ENCODE measurements at regions not wholly inside any gene's neighbourhood (a gene's known extent, or its start where the extent isn't known, plus 50 kb on each side); places are given as distances from the start of the nearest gene placed in this dataset.

GRCh38 chr17:33977729-33978514 lies 277.2 kb upstream of the CCL2 start:
- DNase-seq = no peak
- TF ChIP-seq POLR2A (IDR thresholded peaks at IDR 0.05) (no peak), CTCF (IDR thresholded peaks at IDR 0.05) (no peak)
- Histone ChIP-seq H3K36me3 (no peaks in the 10 kb centered on the region), H3K4me1 (no peaks in the 10 kb centered on the region), H3K4me3 (no peak overlapping the region), H3K27me3 (no peaks in the 10 kb centered on the region), H3K27ac (no peak overlapping the region), H3K9me3 (no peaks in the 10 kb centered on the region)

- Histone ChIP-seq H3K4me1 (no peaks in the 10 kb centered on the region), H3K27ac (no peak overlapping the region), H3K9me3 (no peaks in the 10 kb centered on the region), H3K27me3 (no peaks in the 10 kb centered on the region), H3K36me3 (no peaks in the 10 kb centered on the region), H3K4me3 (no peak overlapping the region)
- no peak for DNase-seq
- TF ChIP-seq POLR2A (IDR thresholded peaks at IDR 0.05) (no peak), CTCF (IDR thresholded peaks at IDR 0.05) (no peak)
Observed at GRCh38 chr17:33978889-33979288, 276.2 kb upstream of the CCL2 start.

GRCh38 chr17:33980193-33980592 lies 274.9 kb upstream of the CCL2 start:
- no peak overlapping the region for H3K27ac ChIP-seq
- H3K27me3 ChIP-seq = no peaks in the 10 kb centered on the region
- H3K4me1 ChIP-seq = no peaks in the 10 kb centered on the region
- H3K9me3 ChIP-seq = no peaks in the 10 kb centered on the region
- no peak for DNase-seq
- no peak overlapping the region for H3K4me3 ChIP-seq
- TF ChIP-seq CTCF (IDR thresholded peaks at IDR 0.05) (no peak), POLR2A (IDR thresholded peaks at IDR 0.05) (no peak)
- H3K36me3 ChIP-seq = no peaks in the 10 kb centered on the region

- H3K4me1 ChIP-seq = no peaks in the 10 kb centered on the region
- TF ChIP-seq CTCF (IDR thresholded peaks at IDR 0.05) (no peak), POLR2A (IDR thresholded peaks at IDR 0.05) (no peak)
- H3K27me3 ChIP-seq = no peaks in the 10 kb centered on the region
- H3K27ac ChIP-seq = no peak overlapping the region
- H3K36me3 ChIP-seq = no peaks in the 10 kb centered on the region
- no peak for DNase-seq
- H3K4me3 ChIP-seq = no peak overlapping the region
- H3K9me3 ChIP-seq = no peaks in the 10 kb centered on the region
Observed at GRCh38 chr17:33981711-33982601, 273.1 kb upstream of the CCL2 start.

- H3K27me3 ChIP-seq = no peaks in the 10 kb centered on the region
- no peak for TF ChIP-seq POLR2A (IDR thresholded peaks at IDR 0.05)
- no peak for TF ChIP-seq CTCF (IDR thresholded peaks at IDR 0.05)
- no peaks in the 10 kb centered on the region for H3K4me1 ChIP-seq
- no peak for DNase-seq
- H3K27ac ChIP-seq = no peak overlapping the region
- H3K9me3 ChIP-seq = no peaks in the 10 kb centered on the region
- H3K36me3 ChIP-seq = no peaks in the 10 kb centered on the region
- H3K4me3 ChIP-seq = no peak overlapping the region
Observed at GRCh38 chr17:33982909-33983308, 272.2 kb upstream of the CCL2 start.

All from Peyer's patch (tissue), 4 donors.